ENCODE measurements at regions not wholly inside any gene's neighbourhood (a gene's known extent, or its start where the extent isn't known, plus 50 kb on each side); places are given as distances from the start of the nearest gene placed in this dataset.
A peak's percentile ranks its signal among the peaks of the same experiment; 100 is the strongest.

DNA sequence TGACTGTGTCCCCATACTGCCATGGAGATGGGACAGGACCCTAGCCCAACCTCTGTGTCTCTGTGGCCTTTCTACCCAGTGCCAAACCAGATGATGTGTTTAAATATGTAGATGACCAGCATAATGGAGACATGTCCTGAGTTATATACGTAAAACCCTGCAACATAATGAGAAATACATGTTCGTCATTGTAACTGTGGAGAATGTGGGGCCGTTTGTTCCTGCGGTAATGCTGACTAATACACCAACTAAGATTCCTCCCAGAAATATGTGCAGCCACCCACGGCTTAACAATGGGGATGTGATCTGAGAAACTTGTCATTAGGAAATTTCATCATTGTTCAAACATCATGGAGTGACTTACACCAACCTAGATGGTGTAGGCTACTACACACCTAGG lies 71.7 kb upstream of the SIM2 start:
- Histone ChIP-seq H3K4me3 (ENCODE audit: control insufficient read depth in 1 of 7, extremely low read depth in 1 of 7, insufficient read depth in 4 of 7, low read depth in 2 of 7, low read length in 6 of 7) (no peak overlapping the region), H3K9me3 (ENCODE audit: control extremely low read depth in 1 of 5, control insufficient read depth in 4 of 5, insufficient read depth in 2 of 5, low read depth in 1 of 5, low read length in 4 of 5) (no peaks in the 10 kb centered on the region), H3K36me3 (ENCODE audit: control insufficient read depth in 4 of 4, insufficient read depth in 4 of 4, low read length in 3 of 4) (no peaks in the 10 kb centered on the region), H3K4me1 (ENCODE audit: control extremely low read depth in 1 of 4, control insufficient read depth in 4 of 4, insufficient read depth in 4 of 4, low read length in 3 of 4) (no peaks in the 10 kb centered on the region), H3K27ac (ENCODE audit: insufficient read depth in 1 of 2, low read depth in 1 of 2, low read length in 2 of 2, poor library complexity in 1 of 2, severe bottlenecking in 2 of 2) (no peak overlapping the region), H3K27me3 (replicated peaks in 2 of 5; ENCODE audit: control insufficient read depth in 4 of 5, insufficient read depth in 5 of 5, low read length in 4 of 5) (peaks cover 0 to 17% (median 0%) of the 10 kb centered on the region in 5 experiments)
- DNase-seq, result no peak
- 95% methylated on average over 3 of the region's 5 CpGs for WGBS (ENCODE audit: insufficient coverage)
- POLR2A ChIA-PET, result no interaction called here
- CTCF ChIA-PET, result interaction anchor here (1.1 kb wide), 1 partner anchor 227 kb away, joined by 3 read pairs; no protein-coding TSS in a partner anchor

DNA sequence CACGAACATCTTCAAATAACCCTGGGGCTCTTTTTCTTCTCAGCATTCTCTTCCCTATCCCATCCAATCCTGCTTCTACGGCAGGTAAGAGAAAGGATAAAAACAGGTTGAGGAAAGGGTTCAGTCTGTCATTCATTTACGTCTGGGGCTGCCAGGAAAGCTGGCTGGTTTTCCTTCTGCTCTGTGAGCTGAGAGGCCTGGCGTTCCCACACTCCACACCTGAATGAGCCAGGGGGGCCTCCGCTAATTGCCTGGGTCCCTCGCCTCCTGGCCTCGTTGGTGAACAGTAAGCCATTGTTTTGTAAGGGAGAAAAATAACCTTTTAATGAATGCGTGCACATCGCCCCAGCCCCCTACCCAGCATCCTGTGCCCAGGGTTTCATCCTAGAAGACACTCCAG lies 70.8 kb upstream of the SIM2 start:
- H3K4me3 ChIP-seq (ENCODE audit: control insufficient read depth in 1 of 7, extremely low read depth in 1 of 7, insufficient read depth in 4 of 7, low read depth in 2 of 7, low read length in 6 of 7), result no peak overlapping the region
- ChIA-PET CTCF (no interaction called here), POLR2A (no interaction called here)
- no peaks in the 10 kb centered on the region for H3K4me1 ChIP-seq (ENCODE audit: control extremely low read depth in 1 of 4, control insufficient read depth in 4 of 4, insufficient read depth in 4 of 4, low read length in 3 of 4)
- no peaks in the 10 kb centered on the region for H3K36me3 ChIP-seq (ENCODE audit: control insufficient read depth in 4 of 4, insufficient read depth in 4 of 4, low read length in 3 of 4)
- no peak for DNase-seq
- no peaks in the 10 kb centered on the region for H3K9me3 ChIP-seq (ENCODE audit: control extremely low read depth in 1 of 5, control insufficient read depth in 4 of 5, insufficient read depth in 2 of 5, low read depth in 1 of 5, low read length in 4 of 5)
- peaks cover 0 to 17% (median 0%) of the 10 kb centered on the region in 5 experiments for H3K27me3 ChIP-seq (replicated peaks in 2 of 5; ENCODE audit: control insufficient read depth in 4 of 5, insufficient read depth in 5 of 5, low read length in 4 of 5)
- H3K27ac ChIP-seq (ENCODE audit: insufficient read depth in 1 of 2, low read depth in 1 of 2, low read length in 2 of 2, poor library complexity in 1 of 2, severe bottlenecking in 2 of 2), result no peak overlapping the region
- WGBS (ENCODE audit: insufficient coverage), result 86% methylated on average over 3 of the region's 9 CpGs

DNA sequence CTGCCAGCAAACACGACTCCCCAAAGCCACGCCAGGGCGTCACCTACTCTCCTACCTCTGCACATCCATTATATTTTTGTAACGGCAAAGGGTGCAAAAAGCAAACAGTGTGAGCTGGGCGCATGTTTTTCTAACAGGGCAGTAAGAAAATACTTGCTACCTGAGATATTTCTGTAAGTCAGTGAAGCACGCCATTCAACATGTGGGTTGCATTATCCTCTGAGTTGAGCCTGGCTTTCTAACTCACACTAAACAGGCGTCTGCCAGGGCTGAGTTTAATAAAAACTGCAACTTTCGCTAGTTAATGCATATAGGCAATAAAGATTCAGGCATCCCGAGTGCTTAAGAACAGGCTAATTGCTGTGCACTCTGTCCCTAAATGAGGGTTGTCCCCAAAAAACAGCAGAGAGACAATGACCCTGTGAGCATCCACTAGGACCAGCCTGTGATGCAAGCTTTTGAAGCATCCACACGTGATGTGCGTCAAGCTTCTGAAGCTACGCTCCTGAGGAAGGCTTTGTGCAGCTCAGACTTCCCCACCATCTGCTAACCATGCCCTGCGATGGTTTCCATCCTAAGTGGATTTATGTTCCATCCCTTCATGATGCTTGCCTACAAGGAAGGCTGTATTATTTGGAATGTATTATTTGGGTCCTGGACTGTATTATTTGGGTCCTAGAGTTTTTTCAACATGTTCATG lies 70.0 kb upstream of the SIM2 start:
- Histone ChIP-seq H3K4me1 (ENCODE audit: control extremely low read depth in 1 of 4, control insufficient read depth in 4 of 4, insufficient read depth in 4 of 4, low read length in 3 of 4) (no peaks in the 10 kb centered on the region), H3K36me3 (ENCODE audit: control insufficient read depth in 4 of 4, insufficient read depth in 4 of 4, low read length in 3 of 4) (no peaks in the 10 kb centered on the region), H3K9me3 (ENCODE audit: control extremely low read depth in 1 of 5, control insufficient read depth in 4 of 5, insufficient read depth in 2 of 5, low read depth in 1 of 5, low read length in 4 of 5) (no peaks in the 10 kb centered on the region), H3K4me3 (ENCODE audit: control insufficient read depth in 1 of 7, extremely low read depth in 1 of 7, insufficient read depth in 4 of 7, low read depth in 2 of 7, low read length in 6 of 7) (no peak overlapping the region), H3K27ac (ENCODE audit: insufficient read depth in 1 of 2, low read depth in 1 of 2, low read length in 2 of 2, poor library complexity in 1 of 2, severe bottlenecking in 2 of 2) (no peak overlapping the region), H3K27me3 (replicated peaks in 2 of 5; ENCODE audit: control insufficient read depth in 4 of 5, insufficient read depth in 5 of 5, low read length in 4 of 5) (peaks cover 0 to 17% (median 0%) of the 10 kb centered on the region in 5 experiments)
- no peak for DNase-seq
- 95% methylated on average over 10 of the region's 13 CpGs for WGBS (ENCODE audit: insufficient coverage)
- ChIA-PET CTCF (no interaction called here), POLR2A (no interaction called here)

- Histone ChIP-seq H3K36me3 (ENCODE audit: control insufficient read depth in 4 of 4, insufficient read depth in 4 of 4, low read length in 3 of 4) (no peaks in the 10 kb centered on the region), H3K27me3 (replicated peaks in 2 of 5; ENCODE audit: control insufficient read depth in 4 of 5, insufficient read depth in 5 of 5, low read length in 4 of 5) (peaks cover 0 to 17% (median 0%) of the 10 kb centered on the region in 5 experiments), H3K27ac (ENCODE audit: insufficient read depth in 1 of 2, low read depth in 1 of 2, low read length in 2 of 2, poor library complexity in 1 of 2, severe bottlenecking in 2 of 2) (no peak overlapping the region)
Measured at GRCh38 chr21:36630485-36631206, 68.3 kb upstream of the SIM2 start.

GRCh38 chr21:36636016-36636415 lies 62.9 kb upstream of the SIM2 start:
- no peak for DNase-seq
- CTCF ChIA-PET, result no interaction called here
- Histone ChIP-seq H3K4me3 (ENCODE audit: control insufficient read depth in 1 of 7, extremely low read depth in 1 of 7, insufficient read depth in 4 of 7, low read depth in 2 of 7, low read length in 6 of 7) (no peak overlapping the region), H3K27ac (ENCODE audit: insufficient read depth in 1 of 2, low read depth in 1 of 2, low read length in 2 of 2, poor library complexity in 1 of 2, severe bottlenecking in 2 of 2) (no peak overlapping the region), H3K4me1 (ENCODE audit: control extremely low read depth in 1 of 4, control insufficient read depth in 4 of 4, insufficient read depth in 4 of 4, low read length in 3 of 4) (peaks cover 0 to 3% (median 0%) of the 10 kb centered on the region in 4 experiments), H3K36me3 (ENCODE audit: control insufficient read depth in 4 of 4, insufficient read depth in 4 of 4, low read length in 3 of 4) (no peaks in the 10 kb centered on the region), H3K27me3 (replicated peaks in 2 of 5; ENCODE audit: control insufficient read depth in 4 of 5, insufficient read depth in 5 of 5, low read length in 4 of 5) (peaks cover 0 to 8% (median 0%) of the 10 kb centered on the region in 5 experiments), H3K9me3 (ENCODE audit: control extremely low read depth in 1 of 5, control insufficient read depth in 4 of 5, insufficient read depth in 2 of 5, low read depth in 1 of 5, low read length in 4 of 5) (peaks cover 6 to 13% (median 10%) of the 10 kb centered on the region in 5 experiments)
- POLR2A ChIA-PET, result no interaction called here
- WGBS (ENCODE audit: insufficient coverage), result 0% methylated on average over 1 of the region's 1 CpG

More at GRCh38 chr21:36630485-36631206, 68.3 kb upstream of the SIM2 start:
- ChIA-PET CTCF (interaction anchor here (0.7 to 2.3 kb wide), 23 partner anchors 10 to 297 kb away, joined by 3 to 14 read pairs (median 4); no protein-coding TSS in a partner anchor), POLR2A (no interaction called here)
- 49% methylated on average over 18 of the region's 19 CpGs for whole genome bisulfite sequencing (ENCODE audit: insufficient coverage)
- no peaks in the 10 kb centered on the region for H3K4me1 ChIP-seq (ENCODE audit: control extremely low read depth in 1 of 4, control insufficient read depth in 4 of 4, insufficient read depth in 4 of 4, low read length in 3 of 4)
- no peak overlapping the region for H3K4me3 ChIP-seq (ENCODE audit: control insufficient read depth in 1 of 7, extremely low read depth in 1 of 7, insufficient read depth in 4 of 7, low read depth in 2 of 7, low read length in 6 of 7)
- peaks cover 0 to 2% (median 0%) of the 10 kb centered on the region in 5 experiments for H3K9me3 ChIP-seq (ENCODE audit: control extremely low read depth in 1 of 5, control insufficient read depth in 4 of 5, insufficient read depth in 2 of 5, low read depth in 1 of 5, low read length in 4 of 5)
- peak; percentile 34 to 60 (median 52) for DNase-seq

DNA sequence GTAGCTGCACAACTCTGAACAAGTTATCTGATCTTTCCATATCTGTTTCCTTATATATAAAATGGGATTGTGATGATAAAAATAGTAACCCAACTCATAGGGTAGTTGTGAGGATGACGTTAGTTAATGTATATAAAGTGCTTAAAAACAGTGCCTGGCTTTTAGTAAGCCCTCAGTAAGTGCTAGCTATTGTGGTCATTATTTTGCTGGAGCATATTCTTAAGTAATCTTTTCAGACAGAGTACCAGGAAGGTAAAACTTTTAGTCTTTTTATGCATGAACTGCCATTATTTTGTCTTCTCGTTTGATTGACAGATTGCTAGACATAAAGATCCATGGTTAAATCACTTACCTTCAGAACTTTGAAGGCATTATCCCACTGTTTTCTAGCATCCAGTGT lies 62.5 kb upstream of the SIM2 start:
- 83% methylated on average over 1 of the region's 2 CpGs for WGBS (ENCODE audit: insufficient coverage)
- CTCF ChIA-PET, result no interaction called here

GRCh38 chr21:36639769-36640168 lies 59.1 kb upstream of the SIM2 start:
- no CpG with 5 or more reads among the region's 6 CpGs for WGBS (ENCODE audit: insufficient coverage)
- ChIA-PET POLR2A (no interaction called here), CTCF (no interaction called here)
- no peaks in the 10 kb centered on the region for H3K36me3 ChIP-seq (ENCODE audit: control insufficient read depth in 4 of 4, insufficient read depth in 4 of 4, low read length in 3 of 4)
- peaks cover 6 to 13% (median 9%) of the 10 kb centered on the region in 5 experiments for H3K9me3 ChIP-seq (ENCODE audit: control extremely low read depth in 1 of 5, control insufficient read depth in 4 of 5, insufficient read depth in 2 of 5, low read depth in 1 of 5, low read length in 4 of 5)
- no peak overlapping the region for H3K27ac ChIP-seq (ENCODE audit: insufficient read depth in 1 of 2, low read depth in 1 of 2, low read length in 2 of 2, poor library complexity in 1 of 2, severe bottlenecking in 2 of 2)
- H3K4me3 ChIP-seq (ENCODE audit: control insufficient read depth in 1 of 7, extremely low read depth in 1 of 7, insufficient read depth in 4 of 7, low read depth in 2 of 7, low read length in 6 of 7), result no peak overlapping the region
- peaks cover 0 to 4% (median 0%) of the 10 kb centered on the region in 5 experiments for H3K27me3 ChIP-seq (replicated peaks in 2 of 5; ENCODE audit: control insufficient read depth in 4 of 5, insufficient read depth in 5 of 5, low read length in 4 of 5)
- no peak for DNase-seq
- H3K4me1 ChIP-seq (ENCODE audit: control extremely low read depth in 1 of 4, control insufficient read depth in 4 of 4, insufficient read depth in 4 of 4, low read length in 3 of 4), result peaks cover 0 to 3% (median 0%) of the 10 kb centered on the region in 4 experiments

More for the DNA sequence above, 62.5 kb upstream of the SIM2 start:
- POLR2A ChIA-PET, result no interaction called here
- no peak overlapping the region for H3K4me3 ChIP-seq (ENCODE audit: control insufficient read depth in 1 of 7, extremely low read depth in 1 of 7, insufficient read depth in 4 of 7, low read depth in 2 of 7, low read length in 6 of 7)
- H3K36me3 ChIP-seq (ENCODE audit: control insufficient read depth in 4 of 4, insufficient read depth in 4 of 4, low read length in 3 of 4), result no peaks in the 10 kb centered on the region
- peaks cover 0 to 3% (median 0%) of the 10 kb centered on the region in 4 experiments for H3K4me1 ChIP-seq (ENCODE audit: control extremely low read depth in 1 of 4, control insufficient read depth in 4 of 4, insufficient read depth in 4 of 4, low read length in 3 of 4)
- DNase-seq, result no peak
- H3K27me3 ChIP-seq (replicated peaks in 2 of 5; ENCODE audit: control insufficient read depth in 4 of 5, insufficient read depth in 5 of 5, low read length in 4 of 5), result peaks cover 0 to 4% (median 0%) of the 10 kb centered on the region in 5 experiments
- no peak overlapping the region for H3K27ac ChIP-seq (ENCODE audit: insufficient read depth in 1 of 2, low read depth in 1 of 2, low read length in 2 of 2, poor library complexity in 1 of 2, severe bottlenecking in 2 of 2)
- H3K9me3 ChIP-seq (ENCODE audit: control extremely low read depth in 1 of 5, control insufficient read depth in 4 of 5, insufficient read depth in 2 of 5, low read depth in 1 of 5, low read length in 4 of 5), result peaks cover 6 to 13% (median 10%) of the 10 kb centered on the region in 5 experiments
